GM19238 (cell line): ENCODE measurements at regions not wholly inside any gene's neighbourhood (a gene's known extent, or its start where the extent isn't known, plus 50 kb on each side); places are given as distances from the start of the nearest gene placed in this dataset.
"Not testable (repeated sequence)": the region's sequence is repeated elsewhere in the genome, so short reads cannot be mapped to it uniquely, and the experiment has no call there.

Experiments
- DNase-seq: peaks from one replicate; pipeline ENCODE4 v3.0.0; 2011; ENCODE audit warnings: low spot score; ENCODE audit not compliant: insufficient read length

DNA sequence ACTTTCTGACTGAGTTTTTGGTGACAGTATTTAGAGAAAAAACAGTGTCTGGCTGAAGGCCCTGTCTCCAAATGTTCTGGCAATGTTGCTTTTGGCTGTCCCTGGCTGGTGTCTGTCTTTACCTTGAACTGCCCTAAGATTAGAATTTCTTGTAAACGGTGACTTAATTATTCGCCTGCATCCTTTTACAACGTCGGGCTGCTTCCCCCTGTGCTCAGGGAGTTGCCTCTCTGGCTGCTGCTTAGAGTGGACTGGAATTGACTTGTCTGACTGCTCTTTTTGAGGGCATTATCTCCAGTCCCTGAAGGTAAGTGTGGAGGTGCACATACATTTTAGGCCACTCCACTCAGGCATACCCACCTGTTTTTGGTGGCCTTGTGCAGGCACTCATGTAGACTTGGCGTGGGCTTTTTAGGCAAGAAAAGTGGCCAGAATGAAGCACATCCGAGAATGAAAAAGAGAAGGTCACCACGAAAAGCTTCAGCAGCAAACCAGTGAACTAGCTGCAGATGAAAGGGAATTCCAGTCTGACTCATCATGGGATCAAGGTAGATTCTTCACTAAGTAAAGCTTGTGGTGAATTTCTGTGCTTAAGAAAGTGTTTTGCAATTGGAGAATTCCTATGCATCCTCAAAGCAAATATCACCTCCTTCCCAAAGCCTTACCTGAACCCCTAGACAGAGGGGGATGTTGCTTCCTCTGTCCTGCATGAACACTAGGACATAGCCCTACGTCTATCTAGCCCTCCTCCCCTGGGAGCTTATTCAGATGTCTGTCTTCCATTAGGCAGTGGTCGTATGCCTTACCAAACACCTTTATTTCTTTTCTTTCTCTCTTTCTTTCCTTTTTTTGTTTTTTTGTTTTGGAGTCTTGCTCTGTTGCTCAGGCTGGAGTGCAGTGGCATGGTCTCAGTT lies 230.3 kb upstream of the TRIB2 start:
- DNase-seq = no peak

DNA sequence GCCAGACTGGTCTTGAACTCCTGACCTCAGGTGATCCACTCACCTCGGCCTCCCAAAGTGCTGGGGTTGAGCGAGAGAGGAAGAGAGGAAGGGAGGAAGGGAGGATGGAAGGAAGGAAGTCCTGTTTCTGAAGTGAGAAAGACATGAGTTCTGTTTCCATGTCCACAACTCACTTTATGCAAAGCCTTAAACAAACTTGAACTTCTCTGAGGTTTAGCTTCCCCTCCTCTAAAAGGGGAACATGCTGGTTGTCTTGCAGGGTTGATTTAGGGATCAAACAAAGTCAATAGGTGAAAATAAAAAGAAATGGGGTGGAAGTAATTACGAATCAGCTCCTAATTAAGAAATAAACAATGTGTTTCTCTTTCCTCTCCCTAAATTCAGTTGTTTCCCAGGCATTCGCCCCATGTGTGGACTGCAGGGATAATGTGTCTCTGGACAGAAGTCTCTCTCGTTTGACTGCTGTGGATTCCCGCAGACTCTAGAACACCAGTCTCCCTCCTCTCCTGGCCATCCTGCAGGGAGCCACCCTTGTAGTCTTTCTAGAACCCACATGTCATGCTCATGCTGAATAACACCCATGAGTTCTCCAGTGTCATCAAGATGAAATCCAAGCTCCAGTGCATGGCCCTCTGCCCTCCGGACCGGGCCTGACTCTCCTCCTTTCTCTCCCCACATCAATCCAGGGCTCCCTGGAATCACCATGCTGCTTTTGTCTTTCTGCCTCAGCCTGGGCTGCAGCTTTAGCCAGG lies 229.3 kb upstream of the TRIB2 start:
- DNase-seq = no peak

DNA sequence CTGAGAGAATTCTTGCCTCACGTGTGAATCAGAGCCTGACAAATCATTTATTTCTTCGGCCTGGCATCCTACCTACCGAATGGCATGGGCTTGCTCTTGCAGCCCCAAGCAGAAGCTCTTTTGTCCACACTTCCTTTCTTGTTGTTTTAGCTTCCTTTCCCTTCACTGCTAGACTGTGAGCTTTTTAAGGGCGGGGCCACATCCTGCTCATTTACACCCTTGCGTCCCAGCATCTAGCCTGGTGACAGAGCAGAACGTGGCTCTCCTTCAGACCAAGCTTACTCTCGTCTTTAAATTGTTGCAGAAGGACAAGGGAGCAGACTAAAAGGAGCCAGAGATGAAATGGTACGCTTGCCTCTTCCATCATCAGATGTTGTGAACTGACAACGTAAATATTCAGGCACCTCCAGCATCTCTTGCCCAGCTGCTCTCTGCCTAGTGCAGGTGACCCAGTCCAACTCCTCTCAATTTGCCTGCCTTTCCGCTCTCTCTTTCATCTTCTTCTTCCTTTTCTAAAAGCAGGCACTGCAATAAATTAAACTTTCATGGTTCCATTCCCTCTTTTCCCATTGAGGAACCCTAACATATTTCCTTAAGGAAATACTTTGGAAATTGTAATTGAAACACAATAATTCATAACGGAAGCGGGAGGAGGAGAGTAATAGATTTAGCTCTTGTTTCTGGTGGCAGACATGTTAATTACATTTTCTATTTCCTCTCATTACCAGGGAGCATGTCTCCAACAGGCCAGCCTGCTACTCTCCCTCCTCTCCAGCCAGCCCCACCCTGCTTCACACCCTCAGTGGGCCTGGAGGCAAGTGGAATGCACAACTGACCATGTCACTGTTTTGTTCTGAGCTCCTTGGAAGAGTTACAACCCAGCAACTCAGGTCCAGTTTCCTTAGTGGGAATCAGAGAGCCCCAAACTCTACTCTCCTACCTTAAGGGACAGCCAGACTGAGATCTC lies 228.1 kb upstream of the TRIB2 start:
- no peak for DNase-seq

DNA sequence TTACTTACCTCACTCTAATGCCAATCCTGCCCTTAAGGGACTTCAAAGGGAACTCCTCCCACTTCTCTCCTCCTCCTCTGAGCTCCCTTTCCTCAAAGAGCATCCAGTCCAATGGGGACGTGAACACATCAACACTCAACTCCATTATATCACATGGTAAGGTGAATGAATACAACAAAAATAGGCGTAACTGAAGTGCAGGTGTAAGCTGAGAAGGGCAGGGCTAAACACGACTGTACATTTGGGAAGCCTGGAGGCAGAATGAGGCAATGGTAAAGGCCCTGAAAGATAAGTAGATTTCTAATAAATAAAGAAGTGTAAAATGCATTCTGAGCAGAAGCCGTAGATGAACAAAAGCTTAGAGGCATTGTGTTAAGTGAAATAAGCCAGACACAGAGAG lies 226.1 kb upstream of the TRIB2 start:
- no peak for DNase-seq

DNA sequence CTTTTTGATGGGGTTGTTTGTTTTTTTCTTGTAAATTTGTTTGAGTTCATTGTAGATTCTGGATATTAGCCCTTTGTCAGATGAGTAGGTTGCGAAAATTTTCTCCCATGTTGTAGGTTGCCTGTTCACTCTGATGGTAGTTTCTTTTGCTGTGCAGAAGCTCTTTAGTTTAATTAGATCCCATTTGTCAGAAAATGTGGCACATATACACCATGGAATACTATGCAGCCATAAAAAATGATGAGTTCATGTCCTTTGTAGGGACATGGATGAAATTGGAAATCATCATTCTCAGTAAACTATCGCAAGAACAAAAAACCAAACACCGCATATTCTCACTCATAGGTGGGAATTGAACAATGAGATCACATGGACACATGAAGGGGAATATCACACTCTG lies 224.4 kb upstream of the TRIB2 start:
- DNase-seq = not testable (repeated sequence)

DNA sequence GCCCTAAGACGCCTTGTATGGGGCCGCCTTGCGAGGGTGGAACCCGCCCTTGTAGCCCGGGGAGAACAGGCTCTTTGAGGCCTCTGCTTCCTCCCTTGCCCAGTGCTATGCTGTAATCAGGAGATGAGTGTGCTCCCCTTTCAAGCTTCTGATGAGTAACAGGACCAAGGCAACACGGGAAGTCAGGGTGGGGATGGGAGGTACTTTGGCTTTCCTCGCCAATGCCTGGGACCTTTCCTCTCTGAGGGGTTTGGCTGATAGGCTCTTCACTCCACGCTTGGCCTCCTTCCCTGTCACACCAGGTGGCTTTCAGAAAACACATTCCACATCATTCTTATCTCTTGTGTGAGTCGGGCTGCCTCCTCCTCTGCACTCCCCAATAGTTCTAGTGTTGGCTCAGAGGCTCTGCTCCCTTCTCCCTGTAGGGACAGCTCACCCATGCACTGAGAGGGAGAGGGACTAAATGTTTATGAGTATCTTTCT lies 223.7 kb upstream of the TRIB2 start:
- no peak for DNase-seq

DNA sequence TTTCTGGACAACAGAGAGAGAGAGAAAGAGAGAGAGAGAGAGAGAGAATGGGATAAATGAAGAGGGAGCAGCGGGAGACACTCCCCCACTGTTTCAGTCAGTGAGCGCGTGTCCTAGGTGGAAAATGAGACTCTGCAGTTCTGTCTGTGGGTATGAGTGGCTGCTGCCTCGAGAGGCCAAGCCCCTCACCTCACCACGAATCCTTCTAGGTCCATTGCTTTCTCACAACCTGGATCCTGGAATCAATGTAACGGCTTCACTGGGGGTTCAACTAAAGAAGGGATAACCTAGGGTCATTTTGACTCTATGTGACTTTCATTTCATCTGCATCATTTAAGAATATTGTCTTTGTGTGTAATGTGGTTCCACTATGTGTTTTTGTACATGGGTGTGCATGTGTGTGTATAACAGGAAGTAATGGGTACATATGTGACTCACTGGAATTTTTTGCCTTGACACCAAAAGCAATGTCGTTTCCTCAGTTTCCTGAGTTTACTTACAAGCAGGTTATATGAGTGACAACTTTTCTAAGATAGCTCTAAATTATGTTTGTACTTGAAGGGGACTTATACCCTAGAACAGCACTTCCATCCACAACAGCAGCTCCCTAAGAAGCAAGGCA lies 221.4 kb upstream of the TRIB2 start:
- DNase-seq = no peak

DNA sequence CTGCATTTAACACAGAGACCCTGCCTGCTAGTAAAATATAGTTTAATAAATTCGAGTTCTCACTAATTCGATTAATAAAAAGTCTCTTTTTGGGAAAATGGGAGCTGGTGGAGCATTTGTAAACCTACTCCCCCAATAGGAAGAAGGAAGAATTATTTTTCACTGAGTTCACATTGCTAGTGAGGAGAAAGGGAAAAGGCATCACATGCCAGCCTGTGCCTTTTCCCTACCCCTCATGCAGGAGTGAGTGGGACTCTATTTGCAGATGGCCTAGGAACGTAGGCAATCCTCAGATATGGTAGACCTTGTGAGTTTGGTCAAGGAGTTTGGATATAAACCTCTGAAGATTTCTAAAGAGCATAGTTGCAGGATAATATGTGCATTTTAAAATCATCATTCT lies 218.4 kb upstream of the TRIB2 start:
- no peak for DNase-seq

DNA sequence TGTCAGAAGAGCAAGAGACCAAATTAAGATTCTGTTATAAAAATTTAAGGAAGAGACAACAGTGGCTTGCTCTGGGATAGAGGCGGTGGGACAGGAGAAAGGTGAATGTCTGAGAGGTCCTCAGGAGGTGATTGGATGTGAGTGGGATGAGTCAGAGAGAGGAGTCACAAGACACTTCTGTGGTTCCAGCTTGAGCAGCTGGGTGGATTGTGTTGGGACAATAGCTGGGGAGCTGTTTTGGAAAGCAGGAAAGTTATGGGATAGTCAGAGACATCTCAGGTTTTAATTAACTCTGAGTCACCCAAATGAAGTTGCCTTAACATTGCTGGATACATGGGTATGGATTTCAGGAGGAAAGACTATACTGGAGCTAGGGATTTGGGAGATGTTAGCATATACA lies 218.0 kb upstream of the TRIB2 start:
- DNase-seq = no peak

DNA sequence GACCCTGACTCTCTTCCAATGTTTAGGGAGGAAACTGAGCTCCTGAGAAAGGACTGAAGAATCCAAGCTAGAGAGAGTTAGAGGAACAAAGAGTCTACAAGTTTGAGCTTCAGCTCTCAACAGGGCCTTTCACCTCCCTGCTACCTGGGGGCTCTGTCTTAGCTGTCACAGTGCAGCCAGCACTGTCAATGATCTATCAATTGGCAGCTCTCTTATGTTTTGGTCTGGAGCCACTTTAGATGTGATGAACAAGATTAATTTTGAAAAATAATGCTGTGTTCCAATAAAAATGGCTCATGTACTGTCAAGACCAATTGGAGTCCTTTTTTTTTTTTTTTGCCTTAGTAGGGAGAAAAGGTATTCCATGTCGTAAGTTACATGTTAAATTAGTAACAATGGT lies 215.8 kb upstream of the TRIB2 start:
- DNase-seq = no peak

DNA sequence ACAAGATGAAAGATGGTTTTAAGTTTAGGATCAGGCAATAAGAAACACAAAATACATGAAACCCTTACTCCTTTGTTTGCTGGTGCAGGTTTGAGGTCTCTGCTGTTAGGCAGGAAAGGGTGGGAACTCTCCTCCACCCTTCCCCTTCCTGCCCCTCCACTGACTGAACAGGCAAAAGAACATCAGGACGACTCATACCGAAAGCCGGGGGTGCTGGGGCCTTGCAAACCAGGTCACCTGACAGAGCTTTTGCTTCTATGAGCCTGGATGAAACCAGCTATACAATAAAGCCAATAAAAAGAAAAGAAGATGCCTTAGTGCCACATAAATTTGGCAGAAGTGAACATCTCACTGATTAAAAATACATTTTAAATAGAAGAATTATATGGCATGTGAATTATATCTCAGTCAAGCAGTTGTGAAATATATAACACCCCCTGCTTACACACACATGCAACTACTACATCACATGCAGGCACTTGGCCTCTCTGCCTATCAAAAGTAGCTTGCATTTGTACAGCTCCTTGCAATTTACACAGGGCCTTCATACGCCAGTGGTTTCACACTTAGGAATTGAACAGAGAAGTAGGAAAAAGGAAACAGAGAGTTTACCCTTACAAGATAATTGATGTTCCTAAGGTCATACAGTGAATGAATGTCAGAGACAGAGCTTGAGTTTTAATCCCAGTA lies 215.1 kb upstream of the TRIB2 start:
- peak; percentile 19 for DNase-seq

DNA sequence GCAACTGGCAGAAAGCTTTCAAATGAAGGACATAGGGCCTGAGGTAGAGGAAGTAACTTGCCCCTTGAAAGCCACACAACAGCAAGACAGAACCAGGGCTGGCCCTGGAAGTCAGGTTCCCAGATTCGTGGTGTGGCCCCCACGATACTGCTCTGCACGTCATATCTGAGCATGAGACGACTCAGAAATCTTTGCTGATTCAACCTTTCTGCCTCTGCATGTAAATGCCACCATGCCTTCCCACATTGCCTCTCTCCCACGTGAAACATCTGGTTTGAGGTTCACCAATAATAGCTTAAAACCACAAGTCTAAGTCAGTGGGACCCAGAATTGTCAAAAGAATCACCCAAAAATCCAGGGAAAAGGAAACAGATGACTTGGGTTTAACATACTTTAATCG lies 214.0 kb upstream of the TRIB2 start:
- DNase-seq = no peak

DNA sequence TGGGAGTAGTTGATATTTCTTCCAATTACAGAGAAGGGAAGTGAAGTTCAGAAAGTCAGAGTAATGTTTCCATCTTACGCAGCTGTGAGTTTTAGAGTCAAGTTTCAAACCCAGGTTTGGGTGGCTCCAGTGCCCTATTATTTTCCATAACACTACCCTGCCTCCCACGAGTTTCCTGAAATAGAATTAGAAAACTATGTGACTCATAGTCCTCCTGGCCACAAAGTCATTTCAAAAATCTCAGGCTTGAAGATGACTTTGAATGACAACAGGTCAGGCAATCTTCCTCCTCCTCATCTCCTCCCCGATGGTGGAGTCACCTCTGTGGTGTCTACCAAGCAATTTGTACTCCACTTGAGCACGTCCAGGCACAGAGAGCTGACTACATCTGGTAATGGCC lies 212.3 kb upstream of the TRIB2 start:
- no peak for DNase-seq

DNA sequence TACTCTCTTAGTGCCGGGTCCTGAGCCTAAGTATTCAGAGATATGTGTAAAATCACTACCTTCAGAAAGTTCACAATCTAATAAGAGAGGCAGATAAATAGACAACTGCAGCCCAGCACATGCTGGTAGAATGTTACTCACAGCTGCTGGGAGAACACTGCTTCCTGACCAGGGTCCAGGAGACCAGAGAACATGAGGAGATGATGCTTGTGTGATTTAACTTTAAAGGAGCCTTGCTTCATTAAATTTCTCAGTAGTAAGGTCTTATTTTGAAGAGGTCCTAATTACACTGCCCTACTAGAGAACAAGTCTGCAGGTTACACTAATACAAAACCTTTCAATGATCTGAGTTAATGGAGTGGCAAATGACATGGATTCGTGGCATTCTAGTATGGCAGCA lies 209.9 kb upstream of the TRIB2 start:
- no peak for DNase-seq

DNA sequence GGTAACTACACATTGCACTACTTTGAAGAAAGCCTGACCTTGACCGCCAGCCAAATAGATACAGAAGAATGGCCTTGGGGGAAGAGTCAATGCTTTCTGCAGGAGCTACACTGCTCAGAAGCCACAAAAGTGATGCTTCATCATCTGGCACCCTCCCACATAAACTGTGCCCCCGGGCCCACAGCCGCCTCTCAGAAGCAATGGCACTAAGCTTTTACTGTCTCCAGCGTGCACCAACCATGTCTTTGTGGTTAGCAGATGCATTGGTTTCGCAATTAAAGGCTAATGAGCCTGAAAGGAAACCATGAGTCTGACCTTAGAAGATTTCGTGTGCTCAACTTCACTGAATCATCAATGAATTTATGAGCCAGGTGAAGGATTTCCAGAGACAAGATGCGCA lies 209.4 kb upstream of the TRIB2 start:
- no peak for DNase-seq

DNA sequence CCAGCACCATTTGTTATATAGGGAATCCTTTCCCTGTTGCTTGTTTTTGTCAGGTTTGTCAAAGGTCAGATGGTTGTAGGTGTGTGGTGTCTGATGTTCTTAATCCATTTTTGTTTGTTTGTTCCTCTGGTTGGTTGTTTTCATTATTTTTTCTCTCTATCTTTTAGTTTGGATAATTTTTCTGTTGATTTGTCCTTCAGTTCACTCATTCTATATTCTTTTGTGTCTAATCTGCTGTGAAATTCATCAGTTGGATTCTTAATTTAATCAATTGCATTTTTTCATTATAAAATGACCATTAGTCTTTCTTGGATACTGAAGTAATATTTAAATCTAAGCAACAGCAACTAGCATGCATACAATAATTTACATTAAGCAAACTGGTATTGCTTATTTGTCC lies 206.7 kb upstream of the TRIB2 start:
- DNase-seq = no peak

DNA sequence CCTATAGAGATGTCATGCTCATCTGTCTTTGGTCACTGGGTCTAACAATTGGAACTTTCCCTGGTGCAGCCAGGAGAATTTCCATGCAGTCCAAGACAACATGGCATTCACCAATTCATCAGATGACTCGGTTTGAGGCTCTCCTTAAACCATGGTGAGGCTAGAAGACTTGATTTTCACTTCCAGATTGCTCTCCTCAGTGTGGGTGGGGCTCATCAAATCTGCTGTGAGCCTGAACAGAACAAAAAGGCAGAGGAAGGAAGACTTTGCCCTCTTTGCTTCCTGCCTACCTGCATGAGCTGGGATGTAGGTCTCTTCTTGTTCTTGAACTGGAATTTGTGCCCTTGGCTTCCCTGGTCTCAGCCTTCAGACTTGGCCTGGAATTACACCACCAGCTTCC lies 203.4 kb upstream of the TRIB2 start:
- DNase-seq = no peak

DNA sequence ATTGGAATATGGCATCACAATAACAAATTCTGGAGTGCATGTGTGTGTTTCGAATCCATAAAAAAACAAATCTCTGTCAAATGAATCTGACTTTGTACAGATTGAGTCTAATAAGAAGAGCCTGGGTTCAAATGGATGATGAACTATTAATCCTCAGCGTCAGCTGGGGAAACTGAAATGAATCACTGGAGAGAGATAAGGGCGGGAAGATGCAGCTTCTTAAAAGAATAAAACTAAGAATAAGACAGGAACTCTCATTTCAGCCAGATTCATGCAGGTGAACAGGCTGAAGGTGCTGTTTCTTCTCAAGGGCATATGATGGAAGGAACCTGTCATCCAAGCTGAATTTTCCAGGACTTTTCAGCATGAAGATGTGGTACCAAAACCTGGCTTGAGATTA lies 202.6 kb upstream of the TRIB2 start:
- DNase-seq = no peak

DNA sequence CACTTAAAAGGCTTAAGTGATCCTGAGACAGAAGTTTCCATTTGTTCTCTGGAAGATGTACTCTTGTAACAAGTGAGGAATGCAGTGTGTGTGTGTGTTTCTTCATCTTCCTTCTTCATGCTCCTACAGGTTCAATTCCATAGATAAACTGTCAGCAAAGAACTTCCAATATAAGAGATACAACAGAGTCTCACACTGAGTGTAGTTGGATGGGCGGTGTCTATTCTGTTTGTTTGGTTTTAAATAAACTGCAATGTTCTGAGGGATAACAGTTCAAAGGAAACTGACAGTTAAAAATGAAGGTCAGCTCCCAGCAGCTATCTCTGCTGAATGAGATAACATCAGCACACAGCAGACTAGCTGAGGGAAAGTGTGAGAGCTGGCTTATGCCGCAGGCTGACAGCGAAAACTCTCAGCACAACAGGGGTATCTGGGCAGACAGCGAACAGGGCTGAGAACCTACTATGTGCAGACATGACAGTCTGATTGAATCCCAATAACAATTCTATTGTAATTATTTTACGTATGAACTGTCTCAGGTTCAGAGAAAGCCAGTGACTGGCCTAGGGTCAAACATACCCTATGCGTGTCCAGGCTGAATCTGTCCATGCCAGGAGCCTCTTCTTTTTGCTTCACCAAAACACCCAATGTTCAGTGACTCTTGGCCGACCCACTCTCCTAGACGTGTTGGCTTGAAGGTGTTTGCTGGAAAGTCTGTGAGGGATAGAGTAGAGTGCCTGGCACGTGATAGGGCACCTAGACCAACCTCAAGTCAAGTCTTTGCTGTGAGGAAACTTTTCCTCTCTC lies 201.9 kb upstream of the TRIB2 start:
- no peak for DNase-seq

DNA sequence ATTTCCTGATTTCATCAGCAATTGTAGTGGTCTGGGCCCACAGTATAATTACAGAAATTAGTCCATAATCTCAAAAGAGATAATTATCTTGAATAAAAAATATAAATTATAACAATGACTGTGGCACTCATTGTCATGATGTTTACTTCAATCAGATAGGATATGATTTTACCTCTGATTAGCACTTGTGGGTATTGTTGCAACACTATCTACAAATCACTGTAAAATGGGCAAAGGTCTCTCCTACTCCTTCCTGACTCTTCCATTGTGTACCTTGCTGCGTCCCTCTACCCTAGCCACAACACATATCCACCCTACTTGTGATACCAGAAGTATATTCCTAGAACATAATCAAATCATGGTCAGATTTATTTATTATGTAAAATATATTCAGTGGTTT lies 200.9 kb upstream of the TRIB2 start:
- no peak for DNase-seq
